ENCODE measurements at regions not wholly inside any gene's neighbourhood (a gene's known extent, or its start where the extent isn't known, plus 50 kb on each side); places are given as distances from the start of the nearest gene placed in this dataset.

DNA sequence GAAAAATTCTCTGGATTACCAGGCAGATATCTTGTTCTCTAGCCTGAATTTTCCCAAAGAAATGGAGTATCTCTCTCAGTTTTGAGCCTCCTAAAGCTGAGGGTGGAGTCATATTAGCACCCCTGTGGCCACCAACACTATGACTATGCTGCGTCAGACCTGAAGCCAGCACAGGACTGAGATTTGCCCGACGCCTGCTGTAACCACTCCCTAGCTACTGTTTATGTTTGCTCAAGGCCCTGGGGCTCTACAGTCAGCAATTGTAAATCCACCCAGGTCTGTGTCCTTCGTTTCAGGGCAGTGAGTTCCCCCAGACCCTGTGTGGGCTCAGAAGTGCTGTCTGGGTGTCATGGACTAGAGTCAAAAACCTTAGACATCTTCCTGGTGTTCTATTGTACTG is 61.4 kb downstream of the ZXDA start:
- no peak for DNase-seq

DNA sequence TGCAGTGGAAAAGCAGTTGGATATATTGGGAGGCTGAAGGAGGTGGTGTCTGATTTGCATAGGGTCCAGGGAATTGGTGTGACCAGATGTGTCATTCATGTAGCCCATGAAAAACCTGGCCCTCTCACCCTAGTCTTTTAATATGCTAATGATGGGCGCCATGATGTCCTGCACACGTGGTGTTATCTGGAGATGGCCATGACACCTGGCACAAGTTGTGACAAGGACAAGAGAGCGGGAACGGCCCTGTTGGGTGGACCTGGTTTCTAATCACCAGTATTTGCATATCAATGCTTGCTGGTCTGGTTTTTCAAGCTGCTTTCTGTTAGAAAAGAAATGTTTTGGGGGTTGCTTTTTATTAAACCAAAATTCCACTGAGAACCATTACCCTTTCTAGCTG is 87.4 kb downstream of the ZXDA start:
- DNase-seq, result no peak

DNA sequence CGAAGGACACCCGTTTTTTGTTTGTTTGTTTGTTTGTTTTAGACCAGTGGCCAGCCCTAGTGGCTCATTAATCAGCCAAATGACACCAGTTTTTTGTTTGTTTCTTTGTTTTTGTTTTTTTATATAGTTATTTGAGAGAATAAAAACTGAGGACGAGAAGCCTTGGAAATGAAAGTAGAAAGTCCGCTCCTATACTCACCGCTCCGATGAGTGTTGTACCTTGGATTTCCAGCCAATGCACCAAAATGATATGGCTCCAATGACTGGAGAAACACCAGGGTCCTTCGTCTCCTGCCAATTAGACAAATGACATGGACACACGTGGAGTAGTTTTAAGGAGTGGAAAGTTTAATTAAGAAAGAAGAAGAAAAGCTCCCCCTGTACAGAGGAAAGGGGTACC is 87.9 kb downstream of the ZXDA start:
- DNase-seq, result no peak

DNA sequence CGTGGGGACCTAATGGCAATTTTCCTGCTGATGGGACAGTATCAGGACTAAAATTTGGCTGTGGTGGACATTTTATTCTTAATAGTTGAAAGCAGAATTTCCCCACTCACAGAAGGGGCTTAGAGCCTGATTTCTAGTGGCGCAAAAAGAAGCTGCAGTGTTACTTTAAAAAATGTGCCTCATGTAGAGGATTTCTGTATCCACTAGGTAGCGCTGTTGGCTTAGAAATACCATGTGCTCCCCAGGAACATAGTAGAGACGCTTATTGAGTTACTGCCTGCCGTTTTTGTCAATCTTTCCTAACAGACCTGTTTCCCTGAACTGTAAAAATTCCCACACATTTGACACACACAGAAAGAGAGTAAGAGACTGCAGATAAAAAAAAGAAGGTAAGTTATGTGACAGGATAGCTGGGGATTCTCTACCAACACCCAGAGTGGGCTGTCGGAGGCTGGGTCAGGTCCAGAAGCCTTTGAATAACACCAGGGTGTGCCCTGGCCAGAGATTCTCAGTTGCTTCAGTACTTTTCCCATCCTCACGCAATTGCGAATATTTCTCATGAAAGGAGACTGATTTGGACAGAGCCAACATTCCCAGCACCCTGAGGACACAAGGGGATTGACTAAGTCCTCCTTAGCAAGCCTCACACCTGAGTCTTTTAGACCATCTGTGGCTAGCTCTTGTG is 88.4 kb downstream of the ZXDA start:
- DNase-seq, result peak; percentile 48 to 59

DNA sequence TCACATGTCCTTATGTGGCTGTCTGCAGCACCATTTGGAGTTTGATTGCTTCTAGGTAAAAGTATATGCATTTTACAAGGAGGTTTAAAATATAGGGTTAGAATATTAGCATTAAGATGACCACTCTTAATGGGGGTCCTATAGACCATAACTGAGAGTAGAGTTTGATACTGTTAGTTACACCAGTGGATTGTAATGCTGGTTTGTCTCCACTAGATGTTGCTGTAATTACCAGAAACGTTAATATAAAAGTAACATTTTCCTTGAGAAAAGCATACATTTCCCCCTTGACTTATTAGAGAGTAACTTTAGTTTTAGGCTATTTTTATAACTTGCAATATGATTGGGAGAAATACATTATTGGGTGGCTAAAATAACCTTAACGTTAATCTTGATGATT is 93.0 kb downstream of the ZXDA start:
- DNase-seq, result peak; percentile 17 to 22

DNA sequence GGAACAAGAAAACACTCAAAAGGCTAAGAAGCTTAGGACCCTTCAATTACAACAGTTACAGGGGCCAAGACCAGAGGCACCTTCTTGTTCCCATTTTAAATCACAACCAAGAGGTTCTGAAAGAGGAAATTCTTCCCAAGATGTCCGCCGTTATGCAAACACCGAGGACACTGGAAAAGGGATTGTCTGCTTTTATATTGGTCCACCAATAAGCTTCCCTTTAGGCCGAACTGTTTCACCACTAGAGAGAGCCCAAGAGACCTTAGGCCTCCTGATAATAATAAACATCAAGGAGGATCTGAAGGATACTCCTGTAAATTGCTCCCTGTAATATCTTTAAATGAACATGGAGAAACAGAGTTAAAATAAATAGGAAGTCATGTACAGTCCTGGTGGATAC is 92.6 kb upstream of the NLRP2B start:
- no peak for DNase-seq

DNA sequence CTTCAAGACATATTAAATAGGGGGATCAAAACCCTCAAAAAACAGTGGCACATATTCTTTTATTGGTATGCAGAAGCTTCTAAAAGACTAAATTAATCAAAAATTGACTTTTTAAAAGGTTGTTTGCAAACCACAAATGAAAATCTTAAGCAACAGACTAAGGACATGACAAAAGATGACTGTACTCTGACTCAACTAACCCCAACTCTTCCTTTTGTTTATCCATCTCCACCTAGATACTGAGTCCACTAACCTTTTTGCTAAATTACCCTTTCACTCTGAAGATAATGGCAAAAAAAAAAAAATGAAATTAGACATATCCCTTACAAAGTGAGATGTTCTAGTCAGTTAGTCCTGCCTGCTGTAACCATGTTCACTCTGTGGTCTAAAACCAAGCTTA is 91.6 kb upstream of the NLRP2B start:
- no peak for DNase-seq

DNA sequence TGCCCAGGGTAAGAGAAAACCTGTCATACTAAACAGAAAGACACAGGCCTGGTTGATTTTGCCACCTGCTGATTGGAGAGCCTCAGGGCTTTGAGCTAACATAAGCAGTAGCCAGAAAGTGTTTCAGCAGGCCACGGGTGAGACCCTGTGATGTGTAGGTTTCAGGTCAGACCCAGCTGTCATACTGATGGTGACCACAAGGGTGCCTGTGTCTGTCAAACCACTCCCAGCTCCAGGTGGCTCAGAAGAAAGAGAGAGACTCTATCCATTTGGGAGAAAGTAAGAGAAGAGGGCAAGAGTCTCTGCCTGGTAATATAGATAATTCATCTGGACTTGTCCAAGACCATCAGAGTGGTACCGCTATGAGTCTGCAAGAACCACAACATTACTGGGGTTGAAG is 72.8 kb upstream of the NLRP2B start:
- no peak for DNase-seq

DNA sequence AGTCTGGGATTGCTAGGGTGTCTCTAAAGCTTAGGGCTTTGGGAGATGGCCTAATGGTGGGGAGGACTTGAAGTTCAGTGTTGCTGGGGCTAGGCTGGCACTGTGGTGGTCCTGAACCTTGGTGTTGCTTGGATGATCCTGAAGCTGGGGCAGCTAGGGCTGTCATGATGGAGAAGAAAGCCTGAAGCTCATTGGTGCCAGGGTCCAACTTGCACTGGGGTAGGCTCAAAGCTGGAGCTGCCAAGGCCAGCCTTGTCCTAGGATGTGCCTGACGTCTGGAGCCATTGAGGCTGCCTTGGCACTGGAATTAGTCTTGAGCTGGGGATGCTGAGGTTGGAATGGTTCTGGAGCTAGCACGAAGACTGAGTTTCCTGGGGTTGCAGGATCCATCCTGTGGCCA is 61.0 kb upstream of the NLRP2B start:
- DNase-seq, result no peak

DNA sequence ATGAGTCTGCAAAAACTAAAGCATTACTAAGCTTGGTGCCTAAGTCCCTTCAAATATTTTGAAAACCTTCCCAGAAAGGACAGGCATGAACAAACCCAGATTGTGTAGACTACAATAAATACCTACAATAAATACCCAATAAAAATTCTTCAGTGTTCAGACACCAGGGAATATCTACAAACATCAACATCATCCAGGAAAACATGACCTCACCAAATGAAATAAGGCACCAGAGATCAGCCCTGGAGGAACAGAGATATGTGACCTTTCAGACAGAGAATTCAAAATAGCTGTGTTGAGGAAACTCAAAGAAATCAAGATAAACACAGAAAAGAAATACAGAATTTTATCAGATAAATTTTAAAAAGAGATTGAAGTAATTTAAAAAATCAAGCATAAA is 57.8 kb upstream of the NLRP2B start:
- no peak for DNase-seq

Data from Kasumi-1 (cell line).